Keratinocyte (primary cell): ENCODE measurements at regions not wholly inside any gene's neighbourhood (a gene's known extent, or its start where the extent isn't known, plus 50 kb on each side); places are given as distances from the start of the nearest gene placed in this dataset.

Source experiments
- CTCF ChIP-seq, 3 experiments: IDR thresholded peaks in 1 of 3; conservative IDR thresholded peaks in 1 of 3; optimal IDR thresholded peaks in 1 of 3; 2 replicates in 2 of 3; 3 replicates in 1 of 3; pipeline versions ENCODE3 to v1.5.1; 2011; ENCODE audit warnings: low read length in 3 of 3, mild to moderate bottlenecking in 3 of 3, moderate library complexity in 2 of 3, control low read depth in 1 of 3, inconsistent platforms in 1 of 3; ENCODE audit not compliant: insufficient read depth in 2 of 3; ENCODE audit errors: extremely low read depth in 1 of 3
- EZH2 ChIP-seq: IDR thresholded peaks from one replicate; pipeline ENCODE4 v1.6.1; 2012; ENCODE audit warnings: inconsistent platforms, mild to moderate bottlenecking, low read length, moderate library complexity

- TF ChIP-seq CTCF (optimal IDR thresholded peaks at IDR 0.05 in 1 of 3, IDR thresholded peaks at IDR 0.05 in 1 of 3, conservative IDR thresholded peaks at IDR 0.05 in 1 of 3; ENCODE audit: extremely low read depth in 1 of 3, insufficient read depth in 2 of 3, low read length in 3 of 3): no peak
- TF ChIP-seq EZH2: no peak
Measured at GRCh38 chr12:90333939-90334338, 621.0 kb downstream of the CCER1 start.
